Anterior cingulate cortex (tissue), 58 donors: ENCODE measurements at regions not wholly inside any gene's neighbourhood (a gene's known extent, or its start where the extent isn't known, plus 50 kb on each side); places are given as distances from the start of the nearest gene placed in this dataset.

ENCODE experiments used
- DNase-seq, 58 donors: peaks; one replicate each; lab custom pipeline; 2025; lab: John Stamatoyannopoulos, UW

- DNase-seq: no peak
Observed at GRCh38 chr11:15575409-15575808, 460.7 kb downstream of the INSC start.

GRCh38 chr11:15576769-15577168, 462.0 kb downstream of the INSC start:
- no peak for DNase-seq

GRCh38 chr11:15577519-15577918, 462.8 kb downstream of the INSC start:
- DNase-seq: no peak

- no peak for DNase-seq
Observed at GRCh38 chr11:15579287-15580001, 464.7 kb downstream of the INSC start.

GRCh38 chr11:15580056-15580774, 465.5 kb downstream of the INSC start:
- no peak for DNase-seq

- DNase-seq: no peak
Observed at GRCh38 chr11:15580775-15581095, 466.0 kb downstream of the INSC start.

- DNase-seq: no peak
Observed at GRCh38 chr11:15584158-15584557, 469.4 kb downstream of the INSC start.

- DNase-seq: no peak
Observed at GRCh38 chr11:15585602-15586331, 471.0 kb downstream of the INSC start.

- no peak for DNase-seq
Observed at GRCh38 chr11:15586741-15587473, 472.2 kb downstream of the INSC start.

- no peak for DNase-seq
Observed at GRCh38 chr11:15589070-15589626, 474.4 kb downstream of the INSC start.

- no peak for DNase-seq
Observed at GRCh38 chr11:15590132-15590531, 475.4 kb downstream of the INSC start.

- no peak for DNase-seq
Observed at GRCh38 chr11:15591112-15591537, 476.4 kb downstream of the INSC start.

GRCh38 chr11:15594607-15595006, 479.9 kb downstream of the INSC start:
- no peak for DNase-seq

- DNase-seq: no peak
Observed at GRCh38 chr11:15599376-15599775, 484.7 kb downstream of the INSC start.

GRCh38 chr11:15602047-15602446, 487.3 kb downstream of the INSC start:
- no peak for DNase-seq

- peak in 2 of 58 donors; percentile 2 to 6 for DNase-seq
Observed at GRCh38 chr11:15602785-15603567, 488.3 kb downstream of the INSC start.

GRCh38 chr11:15605094-15605493, 490.4 kb downstream of the INSC start:
- DNase-seq: no peak

GRCh38 chr11:15607361-15608036, 492.8 kb downstream of the INSC start:
- no peak for DNase-seq

GRCh38 chr11:15609445-15609844, 494.7 kb downstream of the INSC start:
- DNase-seq: no peak
